ENCODE measurements at regions not wholly inside any gene's neighbourhood (a gene's known extent, or its start where the extent isn't known, plus 50 kb on each side); places are given as distances from the start of the nearest gene placed in this dataset.

DNA sequence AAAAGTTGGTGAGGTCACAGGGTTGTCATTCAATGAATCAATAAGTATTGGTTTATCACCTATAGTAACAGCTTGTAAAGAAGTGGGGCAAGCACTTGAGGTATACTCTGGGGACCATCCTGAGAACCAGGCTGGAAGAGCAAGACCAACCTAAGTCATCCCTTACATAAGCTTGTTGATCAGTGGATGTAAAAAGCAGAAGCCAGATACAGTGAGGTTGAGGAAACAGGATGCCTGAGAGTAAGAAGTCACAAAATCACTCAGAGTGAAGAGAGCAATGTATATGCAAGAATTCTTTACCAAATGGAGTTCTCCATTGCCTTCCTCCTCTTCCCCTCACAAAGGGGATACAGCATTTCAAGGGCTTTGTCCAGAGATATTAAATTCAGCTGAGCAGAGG, 76.3 kb upstream of the PACRGL start:
- Histone ChIP-seq H3K4me3 (ENCODE audit: low read depth, low read length, poor library complexity, severe bottlenecking) (no peak overlapping the region), H3K79me2 (ENCODE audit: insufficient read depth, low read depth, low read length) (no peaks in the 10 kb centered on the region), H3K9me2 (ENCODE audit: insufficient read depth, low read length) (no peaks in the 10 kb centered on the region), H3K4me2 (ENCODE audit: low read length) (no peak overlapping the region), H4K20me1 (ENCODE audit: insufficient read depth, low read length) (no peaks in the 10 kb centered on the region), H3K27ac (ENCODE audit: low read depth, low read length, poor library complexity, severe bottlenecking) (no peak overlapping the region), H3K36me3 (ENCODE audit: insufficient read depth, low read length) (no peaks in the 10 kb centered on the region), H2AFZ (ENCODE audit: low read length) (no peak overlapping the region), H3K4me1 (ENCODE audit: insufficient read depth, low read length, poor library complexity, severe bottlenecking) (no peaks in the 10 kb centered on the region), H3K9me3 (ENCODE audit: low read length) (no peaks in the 10 kb centered on the region)
- CTCF ChIA-PET (ENCODE audit: unreplicated experiment), result no interaction called here
- intact Hi-C loops (cut with micrococcal nuclease; ENCODE audit: unreplicated experiment), result no loop called here
- DNase-seq (ENCODE audit: low spot score), result no peak
- TF ChIP-seq, protein P1, sequence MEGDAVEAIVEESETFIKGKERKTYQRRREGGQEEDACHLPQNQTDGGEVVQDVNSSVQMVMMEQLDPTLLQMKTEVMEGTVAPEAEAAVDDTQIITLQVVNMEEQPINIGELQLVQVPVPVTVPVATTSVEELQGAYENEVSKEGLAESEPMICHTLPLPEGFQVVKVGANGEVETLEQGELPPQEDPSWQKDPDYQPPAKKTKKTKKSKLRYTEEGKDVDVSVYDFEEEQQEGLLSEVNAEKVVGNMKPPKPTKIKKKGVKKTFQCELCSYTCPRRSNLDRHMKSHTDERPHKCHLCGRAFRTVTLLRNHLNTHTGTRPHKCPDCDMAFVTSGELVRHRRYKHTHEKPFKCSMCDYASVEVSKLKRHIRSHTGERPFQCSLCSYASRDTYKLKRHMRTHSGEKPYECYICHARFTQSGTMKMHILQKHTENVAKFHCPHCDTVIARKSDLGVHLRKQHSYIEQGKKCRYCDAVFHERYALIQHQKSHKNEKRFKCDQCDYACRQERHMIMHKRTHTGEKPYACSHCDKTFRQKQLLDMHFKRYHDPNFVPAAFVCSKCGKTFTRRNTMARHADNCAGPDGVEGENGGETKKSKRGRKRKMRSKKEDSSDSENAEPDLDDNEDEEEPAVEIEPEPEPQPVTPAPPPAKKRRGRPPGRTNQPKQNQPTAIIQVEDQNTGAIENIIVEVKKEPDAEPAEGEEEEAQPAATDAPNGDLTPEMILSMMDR (conservative IDR thresholded peaks at IDR 0.05; ENCODE audit: low read length), result no peak
- TF ChIP-seq EZH2phosphoT487 (IDR thresholded peaks at IDR 0.05; ENCODE audit: borderline replicate concordance, low read depth, low read length), result no peak
- POLR2A ChIA-PET, result interaction anchor here (0.9 kb wide), 1 partner anchor 14 kb away, joined by 3 read pairs; no protein-coding TSS in a partner anchor
- no TSS peak for BruUV-seq (replicated peaks)

DNA sequence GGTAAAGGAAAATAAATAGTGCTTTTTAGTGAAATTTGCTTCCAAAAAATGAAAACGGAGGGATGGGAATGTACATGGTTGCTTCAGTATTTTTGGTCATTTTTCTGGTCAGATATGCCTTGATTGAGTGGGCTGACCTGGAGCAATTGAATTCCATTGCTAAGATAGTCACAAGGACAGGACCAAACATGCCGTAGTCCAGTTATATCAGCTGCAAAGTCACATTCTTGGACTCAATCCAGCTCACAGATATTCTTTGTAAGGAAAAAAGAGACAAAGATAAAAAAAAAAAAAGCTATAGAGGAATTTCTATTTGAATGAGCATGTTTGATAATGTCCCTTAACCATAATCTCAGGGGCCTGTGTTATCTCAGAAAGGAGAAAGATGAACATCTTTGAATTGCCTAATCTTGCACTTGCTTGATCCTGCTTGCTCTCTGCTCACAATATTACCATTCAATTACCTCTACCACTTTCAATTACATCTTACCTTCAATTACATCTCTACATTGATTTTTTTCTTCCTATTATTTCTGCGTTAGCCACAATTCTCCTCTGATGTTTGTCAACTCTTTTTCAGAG, 75.4 kb upstream of the PACRGL start:
- Histone ChIP-seq H3K9me3 (ENCODE audit: low read length) (no peaks in the 10 kb centered on the region), H2AFZ (ENCODE audit: low read length) (no peak overlapping the region), H4K20me1 (ENCODE audit: insufficient read depth, low read length) (no peaks in the 10 kb centered on the region), H3K9me2 (ENCODE audit: insufficient read depth, low read length) (no peaks in the 10 kb centered on the region), H3K27ac (ENCODE audit: low read depth, low read length, poor library complexity, severe bottlenecking) (no peak overlapping the region), H3K4me1 (ENCODE audit: insufficient read depth, low read length, poor library complexity, severe bottlenecking) (no peaks in the 10 kb centered on the region), H3K79me2 (ENCODE audit: insufficient read depth, low read depth, low read length) (no peaks in the 10 kb centered on the region), H3K36me3 (ENCODE audit: insufficient read depth, low read length) (no peaks in the 10 kb centered on the region), H3K4me3 (ENCODE audit: low read depth, low read length, poor library complexity, severe bottlenecking) (no peak overlapping the region), H3K4me2 (ENCODE audit: low read length) (no peak overlapping the region)
- TF ChIP-seq, protein P1 (conservative IDR thresholded peaks at IDR 0.05; ENCODE audit: low read length), result no peak
- no peak for TF ChIP-seq EZH2phosphoT487 (IDR thresholded peaks at IDR 0.05; ENCODE audit: borderline replicate concordance, low read depth, low read length)
- BruUV-seq (replicated peaks), result no TSS peak
- intact Hi-C loops (cut with micrococcal nuclease; ENCODE audit: unreplicated experiment), result no loop called here
- no peak for DNase-seq (ENCODE audit: low spot score)
- ChIA-PET CTCF (ENCODE audit: unreplicated experiment) (no interaction called here), POLR2A (interaction anchor here (0.6 to 0.9 kb wide), 2 partner anchors 13 to 21 kb away, joined by 3 read pairs; no protein-coding TSS in a partner anchor)

DNA sequence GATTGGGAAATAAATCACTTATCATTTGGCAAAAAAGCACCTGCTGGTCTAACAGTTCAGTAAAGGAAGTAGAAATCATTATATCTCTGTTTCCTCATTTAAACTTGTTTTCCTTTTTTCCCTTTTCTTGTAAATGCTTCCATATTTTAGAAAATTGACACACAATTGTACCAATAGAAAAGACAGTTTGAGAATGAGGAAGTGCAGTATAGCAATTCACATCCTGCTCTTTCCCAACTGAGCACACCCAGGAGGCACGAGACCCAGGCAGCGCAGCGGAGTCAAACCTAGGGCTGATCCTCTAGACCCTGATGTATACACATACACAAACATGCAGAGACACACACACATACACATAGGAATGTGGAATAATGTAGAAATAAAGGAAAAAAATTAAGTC, 74.8 kb upstream of the PACRGL start:
- intact Hi-C loops (cut with micrococcal nuclease; ENCODE audit: unreplicated experiment), result no loop called here
- Histone ChIP-seq H3K79me2 (ENCODE audit: insufficient read depth, low read depth, low read length) (no peaks in the 10 kb centered on the region), H2AFZ (ENCODE audit: low read length) (no peak overlapping the region), H3K4me3 (ENCODE audit: low read depth, low read length, poor library complexity, severe bottlenecking) (no peak overlapping the region), H3K27ac (ENCODE audit: low read depth, low read length, poor library complexity, severe bottlenecking) (no peak overlapping the region), H3K36me3 (ENCODE audit: insufficient read depth, low read length) (no peaks in the 10 kb centered on the region), H3K4me2 (ENCODE audit: low read length) (no peak overlapping the region), H3K9me2 (ENCODE audit: insufficient read depth, low read length) (no peaks in the 10 kb centered on the region), H3K9me3 (ENCODE audit: low read length) (no peaks in the 10 kb centered on the region), H4K20me1 (ENCODE audit: insufficient read depth, low read length) (no peaks in the 10 kb centered on the region), H3K4me1 (ENCODE audit: insufficient read depth, low read length, poor library complexity, severe bottlenecking) (no peaks in the 10 kb centered on the region)
- CTCF ChIA-PET (ENCODE audit: unreplicated experiment), result no interaction called here
- DNase-seq (ENCODE audit: low spot score), result no peak
- TF ChIP-seq, protein P1 (conservative IDR thresholded peaks at IDR 0.05; ENCODE audit: low read length), result no peak
- TF ChIP-seq EZH2phosphoT487 (IDR thresholded peaks at IDR 0.05; ENCODE audit: borderline replicate concordance, low read depth, low read length), result no peak
- POLR2A ChIA-PET, result interaction anchor here (0.6 kb wide), 1 partner anchor 22 kb away, joined by 3 read pairs; no protein-coding TSS in a partner anchor
- no TSS peak for BruUV-seq (replicated peaks)

Data from OCI-LY7 (cell line).